Mucosa of rectum (tissue), 2 donors: ENCODE measurements at regions not wholly inside any gene's neighbourhood (a gene's known extent, or its start where the extent isn't known, plus 50 kb on each side); places are given as distances from the start of the nearest gene placed in this dataset.
A peak's percentile ranks its signal among the peaks of the same experiment; 100 is the strongest.
"Not testable (repeated sequence)": the region's sequence is repeated elsewhere in the genome, so short reads cannot be mapped to it uniquely, and the experiment has no call there.

Source experiments
- H3K27ac ChIP-seq, 2 donors: one replicate each; pipeline ENCODE4 v1.7.0; 2013; ENCODE audit warnings: inconsistent platforms in 2 of 2, low read depth in 2 of 2, low read length in 2 of 2
- H3K27me3 ChIP-seq, 2 donors: one replicate each; pipeline ENCODE4 v1.7.0; 2013; ENCODE audit warnings: low read length in 2 of 2; ENCODE audit not compliant: control insufficient read depth in 2 of 2, insufficient read depth in 2 of 2
- H3K36me3 ChIP-seq, 2 donors: one replicate each; pipeline ENCODE4 v1.7.0; 2013; ENCODE audit warnings: low read length in 2 of 2; ENCODE audit not compliant: control insufficient read depth in 2 of 2, insufficient read depth in 2 of 2
- H3K4me1 ChIP-seq, 2 donors: one replicate each; pipeline ENCODE4 v1.7.0; 2013; ENCODE audit warnings: low read length in 2 of 2, mild to moderate bottlenecking in 1 of 2; ENCODE audit not compliant: control insufficient read depth in 2 of 2, insufficient read depth in 2 of 2
- H3K4me3 ChIP-seq, 2 donors: one replicate each; pipeline ENCODE4 v1.7.0; 2013; ENCODE audit warnings: low read length in 2 of 2
- H3K9ac ChIP-seq, 2 donors: one replicate each; pipeline ENCODE4 v1.7.0; 2013; ENCODE audit warnings: low read length in 2 of 2, low read depth in 1 of 2, mild to moderate bottlenecking in 1 of 2
- H3K9me3 ChIP-seq, 2 donors: one replicate each; pipeline ENCODE4 v1.7.0; 2013; ENCODE audit warnings: low read length in 2 of 2; ENCODE audit not compliant: control insufficient read depth in 2 of 2
- donor health status: healthy.
- donor health status: Normal muscosa, but diverticular disease.

GRCh38 chr15:39417366-39418134 is 163.3 kb upstream of the THBS1 start:
- H3K27ac ChIP-seq = no peak overlapping the region

GRCh38 chr15:39419651-39420050 is 161.2 kb upstream of the THBS1 start:
- no peak overlapping the region for H3K9ac ChIP-seq
- no peaks in the 10 kb centered on the region for H3K36me3 ChIP-seq
- H3K27ac ChIP-seq = no peak overlapping the region
- H3K27me3 ChIP-seq = no peaks in the 10 kb centered on the region
- H3K9me3 ChIP-seq = no peaks in the 10 kb centered on the region
- H3K4me1 ChIP-seq = no peaks in the 10 kb centered on the region
- H3K4me3 ChIP-seq = no peak overlapping the region

More at GRCh38 chr15:39417366-39418134, 163.3 kb upstream of the THBS1 start:
- H3K4me3 ChIP-seq = no peak overlapping the region
- no peak overlapping the region for H3K9ac ChIP-seq
- no peaks in the 10 kb centered on the region for H3K27me3 ChIP-seq
- no peaks in the 10 kb centered on the region for H3K9me3 ChIP-seq
- H3K4me1 ChIP-seq = no peaks in the 10 kb centered on the region
- no peaks in the 10 kb centered on the region for H3K36me3 ChIP-seq

GRCh38 chr15:39420123-39420852 is 160.6 kb upstream of the THBS1 start:
- not testable (repeated sequence) for H3K4me1 ChIP-seq, H3K9me3 ChIP-seq, H3K27ac ChIP-seq, H3K36me3 ChIP-seq, H3K27me3 ChIP-seq, H3K9ac ChIP-seq
- H3K4me3 ChIP-seq = peak overlapping the region; percentile 41 to 50

GRCh38 chr15:39420853-39421192 is 160.1 kb upstream of the THBS1 start:
- not testable (repeated sequence) for H3K27me3 ChIP-seq, H3K36me3 ChIP-seq, H3K4me1 ChIP-seq, H3K27ac ChIP-seq, H3K9ac ChIP-seq, H3K9me3 ChIP-seq, H3K4me3 ChIP-seq

- Histone ChIP-seq H3K4me3 (peak overlapping the region in 1 of 2 donors; percentile 28), H3K9ac (no peak overlapping the region), H3K36me3 (no peaks in the 10 kb centered on the region), H3K9me3 (no peaks in the 10 kb centered on the region), H3K27me3 (no peaks in the 10 kb centered on the region), H3K4me1 (peaks cover 0 to 3% of the 10 kb centered on the region in 2 donors), H3K27ac (no peak overlapping the region)
Observed at GRCh38 chr15:39426552-39427532, 154.0 kb upstream of the THBS1 start.

GRCh38 chr15:39427705-39428104 is 153.2 kb upstream of the THBS1 start:
- Histone ChIP-seq H3K4me3 (no peak overlapping the region), H3K9me3 (no peaks in the 10 kb centered on the region), H3K27me3 (no peaks in the 10 kb centered on the region), H3K9ac (no peak overlapping the region), H3K27ac (no peak overlapping the region), H3K36me3 (no peaks in the 10 kb centered on the region), H3K4me1 (peaks cover 0 to 3% of the 10 kb centered on the region in 2 donors)

- H3K9me3 ChIP-seq = no peaks in the 10 kb centered on the region
- H3K9ac ChIP-seq = no peak overlapping the region
- H3K27me3 ChIP-seq = no peaks in the 10 kb centered on the region
- H3K4me1 ChIP-seq = peaks cover 0 to 3% of the 10 kb centered on the region in 2 donors
- no peaks in the 10 kb centered on the region for H3K36me3 ChIP-seq
- no peak overlapping the region for H3K4me3 ChIP-seq
- H3K27ac ChIP-seq = no peak overlapping the region
Observed at GRCh38 chr15:39429898-39430357, 151.0 kb upstream of the THBS1 start.

GRCh38 chr15:39430389-39430788 is 150.5 kb upstream of the THBS1 start:
- no peak overlapping the region for H3K4me3 ChIP-seq
- H3K9me3 ChIP-seq = no peaks in the 10 kb centered on the region
- H3K27me3 ChIP-seq = no peaks in the 10 kb centered on the region
- no peaks in the 10 kb centered on the region for H3K36me3 ChIP-seq
- no peak overlapping the region for H3K9ac ChIP-seq
- no peak overlapping the region for H3K27ac ChIP-seq
- H3K4me1 ChIP-seq = peaks cover 0 to 3% of the 10 kb centered on the region in 2 donors

- Histone ChIP-seq H3K9ac (no peak overlapping the region), H3K27ac (no peak overlapping the region), H3K4me1 (peaks cover 0 to 3% of the 10 kb centered on the region in 2 donors), H3K9me3 (no peaks in the 10 kb centered on the region), H3K4me3 (no peak overlapping the region), H3K27me3 (no peaks in the 10 kb centered on the region), H3K36me3 (no peaks in the 10 kb centered on the region)
Observed at GRCh38 chr15:39431376-39431775, 149.5 kb upstream of the THBS1 start.
